Mesenchymal stem cell (in vitro differentiated cells and primary cell): ENCODE measurements at regions not wholly inside any gene's neighbourhood (a gene's known extent, or its start where the extent isn't known, plus 50 kb on each side); places are given as distances from the start of the nearest gene placed in this dataset.

Experiments
- DNase-seq: peaks from one replicate; pipeline ENCODE4 v3.0.0-alpha.2; 2013
- H2AFZ ChIP-seq: one replicate; pipeline ENCODE4 v1.6.1; 2013; ENCODE audit warnings: low read depth, mild to moderate bottlenecking, control low read depth, inconsistent platforms, low read length, moderate library complexity
- H2AK5ac ChIP-seq: 2 replicates; pipeline ENCODE4 v1.6.1; 2013; ENCODE audit warnings: low read length, moderate library complexity, mild to moderate bottlenecking, inconsistent platforms; ENCODE audit not compliant: severe bottlenecking
- H2BK120ac ChIP-seq: one replicate; pipeline ENCODE4 v1.6.1; 2013; ENCODE audit warnings: low read depth, mild to moderate bottlenecking, inconsistent platforms, low read length, moderate library complexity
- H2BK12ac ChIP-seq, 2 experiments: one replicate each; pipeline ENCODE4 v1.6.1; 2013; ENCODE audit warnings: inconsistent platforms in 2 of 2, low read length in 2 of 2, mild to moderate bottlenecking in 2 of 2, moderate library complexity in 2 of 2, control low read depth in 1 of 2
- H2BK15ac ChIP-seq: one replicate; pipeline ENCODE4 v1.6.1; 2013; ENCODE audit warnings: mild to moderate bottlenecking, low read depth, inconsistent platforms; ENCODE audit not compliant: poor library complexity, severe bottlenecking
- H2BK5ac ChIP-seq: 2 replicates; pipeline ENCODE4 v1.6.1; 2013; ENCODE audit warnings: low read depth, mild to moderate bottlenecking, low read length, control low read depth, inconsistent platforms; ENCODE audit not compliant: poor library complexity, severe bottlenecking
- H3K14ac ChIP-seq, 2 experiments: one replicate each; pipeline ENCODE4 v1.6.1; 2013; ENCODE audit warnings: inconsistent platforms in 2 of 2, low read length in 2 of 2, control low read depth in 1 of 2, mild to moderate bottlenecking in 1 of 2, moderate library complexity in 1 of 2
- H3K18ac ChIP-seq, 2 experiments: one replicate each; pipeline ENCODE4 v1.6.1; 2013; ENCODE audit warnings: inconsistent platforms in 2 of 2, low read length in 2 of 2, control low read depth in 1 of 2, low read depth in 1 of 2, mild to moderate bottlenecking in 1 of 2
- H3K23ac ChIP-seq, 2 experiments: one replicate each; pipeline ENCODE4 v1.6.1; 2013; ENCODE audit warnings: inconsistent platforms in 2 of 2, low read length in 2 of 2, mild to moderate bottlenecking in 2 of 2, moderate library complexity in 2 of 2, control low read depth in 1 of 2
- H3K27ac ChIP-seq: 2 replicates; pipeline ENCODE4 v1.5.1; 2013; ENCODE audit warnings: mild to moderate bottlenecking, moderate library complexity, low read length, control low read depth, inconsistent platforms; ENCODE audit not compliant: poor library complexity, severe bottlenecking
- H3K27me3 ChIP-seq, 2 experiments: 2 replicates each; pipeline versions ENCODE4 v1.6.1 to v1.7.0; 2013; ENCODE audit warnings: low read length in 2 of 2, mild to moderate bottlenecking in 2 of 2, moderate library complexity in 2 of 2, control low read depth in 1 of 2, inconsistent platforms in 1 of 2; ENCODE audit not compliant: control insufficient read depth in 1 of 2, insufficient read depth in 1 of 2
- H3K36me3 ChIP-seq, 2 experiments: 2 replicates each; pipeline versions ENCODE4 v1.6.1 to v1.7.0; 2013; ENCODE audit warnings: low read length in 2 of 2, control low read depth in 1 of 2, inconsistent platforms in 1 of 2, low read depth in 1 of 2, mild to moderate bottlenecking in 1 of 2; ENCODE audit not compliant: insufficient read depth in 2 of 2, control insufficient read depth in 1 of 2
- H3K4ac ChIP-seq, 2 experiments: one replicate each; pipeline ENCODE4 v1.6.1; 2013; ENCODE audit warnings: inconsistent platforms in 2 of 2, low read length in 2 of 2, mild to moderate bottlenecking in 2 of 2, moderate library complexity in 2 of 2, control low read depth in 1 of 2, low read depth in 1 of 2
- H3K4me1 ChIP-seq: 2 replicates; pipeline ENCODE4 v1.6.1; 2013; ENCODE audit warnings: low read depth, low read length, control low read depth; ENCODE audit not compliant: control insufficient read depth, insufficient read depth
- H3K4me2 ChIP-seq: 2 replicates; pipeline ENCODE4 v1.6.1; 2013; ENCODE audit warnings: low read length, mild to moderate bottlenecking, inconsistent platforms; ENCODE audit not compliant: poor library complexity, severe bottlenecking
- H3K4me3 ChIP-seq, 2 experiments: 2 replicates each; pipeline versions ENCODE4 v1.5.1 to v1.7.0; 2013; ENCODE audit warnings: low read length in 2 of 2, mild to moderate bottlenecking in 2 of 2, control low read depth in 1 of 2, low read depth in 1 of 2; ENCODE audit not compliant: insufficient read depth in 1 of 2
- H3K79me1 ChIP-seq: replicated peaks from 2 replicates; pipeline ENCODE4 v1.6.1; 2013; ENCODE audit warnings: mild to moderate bottlenecking, control low read depth, low read length, inconsistent platforms; ENCODE audit not compliant: poor library complexity, severe bottlenecking
- H3K9ac ChIP-seq: 2 replicates; pipeline ENCODE4 v1.7.0; 2013; ENCODE audit warnings: mild to moderate bottlenecking, low read length, moderate library complexity
- H3K9me3 ChIP-seq: 2 replicates; pipeline ENCODE4 v1.7.0; 2013; ENCODE audit warnings: mild to moderate bottlenecking, low read length; ENCODE audit not compliant: control insufficient read depth
- H4K8ac ChIP-seq: one replicate; pipeline ENCODE4 v1.6.1; 2013; ENCODE audit warnings: inconsistent platforms, mild to moderate bottlenecking, low read length, moderate library complexity
- H4K91ac ChIP-seq: one replicate; pipeline ENCODE4 v1.6.1; 2013; ENCODE audit warnings: mild to moderate bottlenecking, low read length, inconsistent platforms
- WGBS: methylation state at CpG from one replicate; pipeline ENCODE4 v1.1.7; 2013; ENCODE audit warnings: mixed read lengths; 5-methylcytosine and 5-hydroxymethylcytosine counted together

- no peak overlapping the region for H3K14ac ChIP-seq
- no peaks in the 10 kb centered on the region for H3K36me3 ChIP-seq
- no peak overlapping the region for H3K4me2 ChIP-seq
- no peak overlapping the region for H2BK5ac ChIP-seq
- no peak overlapping the region for H4K91ac ChIP-seq
- peaks cover 33% of the 10 kb centered on the region for H3K9me3 ChIP-seq
- no peak for DNase-seq
- no peak overlapping the region for H3K23ac ChIP-seq
- no peak overlapping the region for H3K27ac ChIP-seq
- H2BK12ac ChIP-seq, result no peak overlapping the region
- no peaks in the 10 kb centered on the region for H3K4me1 ChIP-seq
- H3K79me1 ChIP-seq, result no peaks in the 10 kb centered on the region
- no peak overlapping the region for H2BK120ac ChIP-seq
- H4K8ac ChIP-seq, result no peak overlapping the region
- no peak overlapping the region for H2AK5ac ChIP-seq
- H2AFZ ChIP-seq, result no peak overlapping the region
- H2BK15ac ChIP-seq, result no peak overlapping the region
- no peaks in the 10 kb centered on the region for H3K27me3 ChIP-seq
- no peak overlapping the region for H3K4me3 ChIP-seq
- H3K9ac ChIP-seq, result no peak overlapping the region
- H3K4ac ChIP-seq, result no peak overlapping the region
- 69% methylated on average over 11 of the region's 11 CpGs for WGBS
- H3K18ac ChIP-seq, result no peak overlapping the region
Observed at GRCh38 chr21:8990326-8991087, 1530.9 kb upstream of the TPTE start.

GRCh38 chr21:8991088-8991907, 1530.1 kb upstream of the TPTE start:
- no peak overlapping the region for H3K4ac ChIP-seq
- no peak overlapping the region for H4K91ac ChIP-seq
- H3K79me1 ChIP-seq, result no peaks in the 10 kb centered on the region
- H3K4me1 ChIP-seq, result no peaks in the 10 kb centered on the region
- H3K36me3 ChIP-seq, result no peaks in the 10 kb centered on the region
- no peak overlapping the region for H3K9ac ChIP-seq
- no peak overlapping the region for H3K4me3 ChIP-seq
- no peaks in the 10 kb centered on the region for H3K27me3 ChIP-seq
- H3K9me3 ChIP-seq, result peaks cover 33% of the 10 kb centered on the region
- no peak overlapping the region for H2BK5ac ChIP-seq
- H2BK120ac ChIP-seq, result no peak overlapping the region
- no peak overlapping the region for H3K18ac ChIP-seq
- no peak overlapping the region for H3K4me2 ChIP-seq
- no peak overlapping the region for H2BK15ac ChIP-seq
- no peak overlapping the region for H4K8ac ChIP-seq
- no peak overlapping the region for H3K27ac ChIP-seq
- no peak overlapping the region for H2BK12ac ChIP-seq
- DNase-seq, result no peak
- H3K14ac ChIP-seq, result no peak overlapping the region
- H2AK5ac ChIP-seq, result no peak overlapping the region
- no peak overlapping the region for H3K23ac ChIP-seq
- 58% methylated on average over 14 of the region's 14 CpGs for WGBS
- no peak overlapping the region for H2AFZ ChIP-seq

GRCh38 chr21:8991968-8992621, 1529.3 kb upstream of the TPTE start:
- Histone ChIP-seq H2BK15ac (no peak overlapping the region), H3K4me2 (no peak overlapping the region), H4K8ac (no peak overlapping the region), H2BK12ac (no peak overlapping the region), H3K9ac (no peak overlapping the region), H3K9me3 (peaks cover 33% of the 10 kb centered on the region), H2AFZ (no peak overlapping the region), H3K36me3 (no peaks in the 10 kb centered on the region), H2AK5ac (no peak overlapping the region), H3K14ac (no peak overlapping the region), H3K79me1 (no peaks in the 10 kb centered on the region), H3K23ac (no peak overlapping the region), H2BK120ac (no peak overlapping the region), H3K27ac (no peak overlapping the region), H2BK5ac (no peak overlapping the region), H3K27me3 (no peaks in the 10 kb centered on the region), H3K4ac (no peak overlapping the region), H3K4me1 (no peaks in the 10 kb centered on the region), H4K91ac (no peak overlapping the region), H3K4me3 (no peak overlapping the region), H3K18ac (no peak overlapping the region)
- no peak for DNase-seq
- 48% methylated on average over 3 of the region's 3 CpGs for WGBS

GRCh38 chr21:8992731-8993174, 1528.6 kb upstream of the TPTE start:
- H3K23ac ChIP-seq, result no peak overlapping the region
- H3K4ac ChIP-seq, result no peak overlapping the region
- 57% methylated on average over 6 of the region's 6 CpGs for WGBS

More at GRCh38 chr21:8992731-8993174, 1528.6 kb upstream of the TPTE start:
- Histone ChIP-seq H4K91ac (no peak overlapping the region), H3K79me1 (no peaks in the 10 kb centered on the region), H2AK5ac (no peak overlapping the region), H3K27ac (no peak overlapping the region), H2AFZ (no peak overlapping the region), H2BK12ac (no peak overlapping the region), H2BK5ac (no peak overlapping the region), H3K36me3 (no peaks in the 10 kb centered on the region), H3K4me1 (no peaks in the 10 kb centered on the region), H3K14ac (no peak overlapping the region), H3K18ac (no peak overlapping the region), H3K4me3 (no peak overlapping the region), H2BK15ac (no peak overlapping the region), H3K27me3 (no peaks in the 10 kb centered on the region), H2BK120ac (no peak overlapping the region), H4K8ac (no peak overlapping the region), H3K9ac (no peak overlapping the region), H3K9me3 (peaks cover 33% of the 10 kb centered on the region), H3K4me2 (no peak overlapping the region)
- no peak for DNase-seq
